ENCODE measurements at regions not wholly inside any gene's neighbourhood (a gene's known extent, or its start where the extent isn't known, plus 50 kb on each side); places are given as distances from the start of the nearest gene placed in this dataset.

- H3K4me3 ChIP-seq (ENCODE audit: low read depth, poor library complexity, severe bottlenecking) = no peak overlapping the region
- WGBS, 2 donors = 73 to 87% methylated on average over 6 of the region's 6 CpGs
- no peak for DNase-seq (ENCODE audit: low spot score in 2 of 2)
- TF ChIP-seq CTCF (IDR thresholded peaks at IDR 0.05) (no peak), POLR2A (IDR thresholded peaks at IDR 0.05) (no peak)
- intact Hi-C loops (cut with DNase I; ENCODE audit: low total_unique reads) = no loop called here
These were observed 91.7 kb upstream of the MAP3K4 start for GRCh38 chr6:160899671-160900430.

GRCh38 chr6:160911949-160912348, 79.6 kb upstream of the MAP3K4 start:
- H3K4me3 ChIP-seq (ENCODE audit: low read depth, poor library complexity, severe bottlenecking) = no peak overlapping the region
- intact Hi-C loops (cut with DNase I; ENCODE audit: low total_unique reads) = no loop called here
- WGBS, 2 donors = 82 to 93% methylated on average over 5 of the region's 5 CpGs
- DNase-seq (ENCODE audit: low spot score in 2 of 2) = no peak
- no peak for TF ChIP-seq POLR2A (IDR thresholded peaks at IDR 0.05)

DNA sequence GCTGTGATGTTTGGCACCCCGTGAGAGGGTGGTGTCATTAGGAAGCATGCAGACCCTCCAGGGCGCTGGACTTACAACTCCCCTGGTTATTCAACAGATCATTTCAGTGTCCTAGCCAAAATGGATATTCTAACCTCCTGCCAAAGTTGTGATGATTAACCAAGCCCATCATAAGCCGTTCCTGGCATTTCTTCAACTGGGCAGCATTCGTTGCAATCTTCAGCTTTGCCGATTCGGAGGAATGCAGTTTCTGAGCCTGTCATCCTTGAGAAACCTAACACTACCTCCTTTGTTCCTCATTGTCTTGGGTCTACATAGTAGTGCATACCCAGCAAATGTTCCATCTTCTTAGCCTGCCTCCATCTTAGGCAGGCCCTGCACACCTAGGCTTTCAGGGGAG, 79.2 kb upstream of the MAP3K4 start:
- TF ChIP-seq POLR2A (IDR thresholded peaks at IDR 0.05) (no peak), CTCF (IDR thresholded peaks at IDR 0.05) (no peak)
- 85 to 91% methylated on average over 6 of the region's 6 CpGs for WGBS, 2 donors
- no peak for DNase-seq (ENCODE audit: low spot score in 2 of 2)
- intact Hi-C loops (cut with DNase I; ENCODE audit: low total_unique reads) = no loop called here
- no peak overlapping the region for H3K4me3 ChIP-seq (ENCODE audit: low read depth, poor library complexity, severe bottlenecking)

- intact Hi-C loops (cut with DNase I; ENCODE audit: low total_unique reads) = no loop called here
- no peak overlapping the region for H3K4me3 ChIP-seq (ENCODE audit: low read depth, poor library complexity, severe bottlenecking)
- WGBS, 2 donors = 85 to 86% methylated on average over 3 of the region's 3 CpGs
- DNase-seq (ENCODE audit: low spot score in 2 of 2) = no peak
- TF ChIP-seq CTCF (IDR thresholded peaks at IDR 0.05) = no peak
- TF ChIP-seq POLR2A (IDR thresholded peaks at IDR 0.05) = no peak
These were observed 74.0 kb upstream of the MAP3K4 start for GRCh38 chr6:160917572-160917971.

DNA sequence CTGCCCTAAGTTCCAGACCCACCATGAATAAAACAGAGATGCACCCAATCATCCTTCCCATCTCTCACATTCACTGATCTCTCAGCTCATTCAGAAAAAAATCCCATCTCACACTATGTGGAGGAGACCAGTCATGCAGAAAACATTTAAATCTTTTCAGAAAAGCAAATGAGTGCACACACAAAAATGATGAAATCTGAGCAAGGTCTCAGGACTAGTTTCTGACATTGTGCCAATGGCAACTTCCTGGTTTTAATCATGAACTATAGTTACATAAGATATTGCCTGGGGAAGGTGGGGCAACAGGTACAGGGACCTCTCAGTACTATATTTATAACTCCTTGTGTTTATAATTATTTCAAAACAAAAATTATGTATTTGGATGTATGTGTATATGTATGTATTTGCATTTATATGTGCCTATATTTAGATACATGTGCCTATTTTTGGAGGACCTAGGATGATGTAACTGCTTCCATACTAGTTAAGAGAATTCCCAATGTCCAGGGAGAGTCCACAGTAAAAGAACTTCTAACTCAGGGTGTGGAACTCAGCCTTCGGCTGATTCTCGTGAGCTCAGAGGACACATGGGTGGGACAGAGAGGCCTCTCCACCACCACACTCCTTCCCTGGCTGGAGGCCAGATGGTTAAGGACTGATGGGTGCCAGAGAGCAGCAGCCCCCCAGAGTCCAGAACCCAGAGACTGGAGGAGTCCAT, 71.7 kb upstream of the MAP3K4 start:
- 76 to 80% methylated on average over 2 of the region's 2 CpGs for WGBS, 2 donors
- H3K4me3 ChIP-seq (ENCODE audit: low read depth, poor library complexity, severe bottlenecking) = no peak overlapping the region
- intact Hi-C loops (cut with DNase I; ENCODE audit: low total_unique reads) = no loop called here

More for the DNA sequence above, 71.7 kb upstream of the MAP3K4 start:
- DNase-seq (ENCODE audit: low spot score in 2 of 2) = no peak
- TF ChIP-seq CTCF (IDR thresholded peaks at IDR 0.05) = no peak
- TF ChIP-seq POLR2A (IDR thresholded peaks at IDR 0.05) = no peak
